GM18858 (cell line): ENCODE measurements at regions not wholly inside any gene's neighbourhood (a gene's known extent, or its start where the extent isn't known, plus 50 kb on each side); places are given as distances from the start of the nearest gene placed in this dataset.

Experiments used
- ATAC-seq: cut with Tn5 transposase; IDR thresholded peaks from one replicate; pipeline ENCODE4 v1.9.1; 2021; ENCODE audit not compliant: unreplicated experiment

DNA sequence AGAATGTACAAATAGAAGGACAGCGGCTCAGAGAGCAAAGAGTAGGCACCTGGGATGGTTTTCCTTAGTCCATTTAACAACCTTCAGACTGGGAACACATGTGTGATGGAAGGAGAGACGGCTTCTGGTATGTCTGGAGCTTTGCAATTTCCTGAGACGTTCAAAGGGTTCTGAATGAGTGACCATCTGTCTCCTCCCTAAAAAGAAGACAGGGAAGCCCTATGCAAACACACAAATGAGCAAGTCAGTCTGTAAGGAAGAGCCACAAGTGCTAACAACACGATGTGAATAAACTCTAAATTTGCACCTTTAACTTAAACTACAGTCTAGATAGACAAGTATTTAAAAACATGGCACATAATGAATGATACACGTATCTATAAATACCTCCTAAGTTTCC is 391.0 kb downstream of the ICE1 start:
- no peak for ATAC-seq

GRCh38 chr5:5810461-5810860 is 388.0 kb downstream of the ICE1 start:
- ATAC-seq = no peak

DNA sequence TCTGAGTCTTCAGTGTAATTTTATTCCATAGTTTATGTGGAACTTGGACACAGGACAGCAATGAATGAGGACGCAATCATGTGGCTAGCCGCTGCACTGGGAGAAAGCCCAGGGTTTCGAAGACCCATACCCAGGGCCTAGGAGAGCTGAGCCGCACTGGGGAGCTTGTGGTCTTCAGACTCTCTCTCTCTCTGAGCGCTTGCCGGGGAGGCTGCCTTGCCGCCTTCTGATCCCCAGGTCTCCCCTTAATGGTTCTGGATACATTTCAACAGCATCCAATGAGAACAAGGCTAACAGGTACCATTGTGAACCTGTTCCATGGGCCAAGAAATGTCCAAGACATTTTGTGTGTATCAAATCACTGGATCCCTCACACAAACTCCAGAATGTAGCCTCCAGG is 383.4 kb downstream of the ICE1 start:
- no peak for ATAC-seq

DNA sequence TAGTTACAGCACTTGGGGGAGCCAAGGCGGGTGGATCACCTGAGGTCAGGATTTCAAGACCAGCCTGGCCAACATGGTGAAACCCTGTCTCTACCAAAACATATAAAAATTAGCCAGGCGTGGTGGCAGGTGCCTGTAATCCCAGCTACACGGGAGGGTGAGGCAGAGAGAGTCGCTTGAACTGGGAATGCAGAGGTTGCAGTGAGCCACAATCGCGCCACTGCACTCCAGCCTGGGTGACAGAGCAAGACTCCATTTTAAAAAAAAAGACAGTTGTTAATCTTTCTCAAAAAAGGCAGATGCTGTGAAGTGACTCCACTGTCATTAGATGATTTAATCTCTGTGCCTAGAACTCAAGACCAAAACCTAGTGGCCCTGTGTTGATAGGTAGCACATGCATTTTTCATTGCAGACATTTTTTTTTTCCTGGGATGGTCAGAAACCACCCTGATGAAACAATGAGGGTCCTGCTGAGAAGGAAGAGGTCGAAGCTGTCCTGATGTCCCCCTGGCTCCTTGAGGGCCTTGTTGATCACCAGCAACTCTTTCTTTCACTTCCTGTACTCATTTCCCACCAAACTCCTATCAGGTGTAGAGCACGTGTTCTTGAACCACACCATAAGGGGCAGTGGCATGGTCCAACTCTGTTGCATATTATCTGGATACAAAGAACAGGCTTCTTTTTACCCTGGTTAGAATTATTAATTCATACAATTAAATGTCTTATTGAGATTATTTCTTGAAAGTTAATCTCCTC is 382.2 kb downstream of the ICE1 start:
- ATAC-seq = no peak

GRCh38 chr5:5800801-5801761 is 378.6 kb downstream of the ICE1 start:
- ATAC-seq = no peak

DNA sequence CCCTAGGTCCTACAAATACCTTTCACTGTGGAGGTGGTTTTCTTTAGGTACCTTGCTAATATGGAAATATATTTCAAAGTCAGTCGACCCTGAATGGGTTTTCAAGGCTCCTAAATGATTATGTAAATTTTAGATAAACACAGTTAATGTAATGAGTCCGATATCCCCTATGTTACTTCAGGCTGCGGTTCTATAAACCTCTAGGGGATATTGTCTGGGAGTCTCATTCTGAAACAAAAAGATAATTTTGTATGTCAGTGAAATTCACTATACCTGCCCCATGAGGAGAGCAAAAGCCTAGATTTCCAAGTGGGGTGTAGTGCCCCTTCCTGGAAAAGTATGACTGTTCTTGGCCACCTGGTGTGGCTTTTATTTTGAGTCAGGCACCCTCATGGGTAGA is 377.3 kb downstream of the ICE1 start:
- no peak for ATAC-seq

GRCh38 chr5:5799229-5799628 is 376.8 kb downstream of the ICE1 start:
- no peak for ATAC-seq

GRCh38 chr5:5798462-5798861 is 376.0 kb downstream of the ICE1 start:
- no peak for ATAC-seq

DNA sequence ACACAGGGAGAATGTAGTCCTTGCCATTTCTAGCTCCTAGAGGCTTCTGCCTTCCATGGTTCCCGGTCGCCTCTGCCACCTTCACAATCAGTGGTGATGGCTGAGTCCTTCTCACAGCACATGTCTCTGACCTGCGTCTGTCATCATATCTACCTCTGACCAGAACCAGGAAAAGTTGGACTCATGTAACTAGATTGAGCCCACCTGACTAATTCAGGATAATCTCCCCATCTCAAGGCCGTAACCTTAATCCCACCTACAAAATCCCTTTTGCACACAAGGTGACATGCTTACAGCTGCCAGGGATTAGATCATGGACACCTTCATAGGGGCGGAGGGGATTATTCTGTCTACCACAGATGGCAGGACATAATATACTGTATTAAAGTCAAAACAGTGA is 375.6 kb downstream of the ICE1 start:
- ATAC-seq = no peak

GRCh38 chr5:5795074-5795771 is 372.7 kb downstream of the ICE1 start:
- ATAC-seq = no peak

DNA sequence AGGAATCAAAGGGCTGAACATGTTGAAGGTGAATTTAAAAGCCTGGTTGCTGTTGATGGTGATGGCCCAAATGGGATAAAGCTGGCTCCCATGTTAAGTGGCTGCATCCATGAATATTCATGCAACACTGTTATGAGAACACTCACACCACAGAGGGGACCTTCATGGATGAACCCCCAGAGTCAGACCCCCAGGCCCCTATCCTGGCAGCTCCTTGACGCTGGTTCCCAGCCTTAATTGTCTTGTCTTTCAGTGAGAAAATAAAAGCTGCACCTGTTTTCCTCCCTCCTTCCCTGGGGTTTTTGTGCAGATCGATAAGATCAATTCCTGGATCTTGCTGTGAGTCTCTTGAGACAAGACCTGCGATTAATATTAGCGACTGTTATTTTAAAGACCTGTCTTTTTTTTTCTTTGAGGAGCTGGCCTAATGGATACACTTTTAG is 371.7 kb downstream of the ICE1 start:
- ATAC-seq = no peak

- ATAC-seq = no peak
Observed at GRCh38 chr5:5793242-5794117, 371.0 kb downstream of the ICE1 start.

GRCh38 chr5:5792106-5792505 is 369.6 kb downstream of the ICE1 start:
- no peak for ATAC-seq

DNA sequence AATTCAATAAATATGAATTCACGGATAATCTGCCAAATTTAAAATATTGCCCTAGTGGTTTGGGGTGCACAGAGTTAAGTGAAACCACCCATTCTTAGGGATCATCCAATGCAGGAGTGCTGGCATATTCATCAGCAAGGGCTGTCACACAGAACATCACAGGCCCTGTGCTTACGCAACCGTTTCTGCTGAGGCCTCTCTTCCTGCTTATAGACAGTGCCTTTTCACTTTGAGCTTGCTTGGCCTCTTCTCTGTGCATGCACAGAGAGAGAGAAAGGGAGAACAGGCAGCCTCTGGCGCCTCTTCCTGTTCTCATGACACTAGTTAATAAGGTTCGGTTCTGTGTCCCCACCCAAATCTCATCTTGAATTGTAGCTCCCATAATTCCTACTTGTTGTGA is 366.3 kb downstream of the ICE1 start:
- no peak for ATAC-seq

DNA sequence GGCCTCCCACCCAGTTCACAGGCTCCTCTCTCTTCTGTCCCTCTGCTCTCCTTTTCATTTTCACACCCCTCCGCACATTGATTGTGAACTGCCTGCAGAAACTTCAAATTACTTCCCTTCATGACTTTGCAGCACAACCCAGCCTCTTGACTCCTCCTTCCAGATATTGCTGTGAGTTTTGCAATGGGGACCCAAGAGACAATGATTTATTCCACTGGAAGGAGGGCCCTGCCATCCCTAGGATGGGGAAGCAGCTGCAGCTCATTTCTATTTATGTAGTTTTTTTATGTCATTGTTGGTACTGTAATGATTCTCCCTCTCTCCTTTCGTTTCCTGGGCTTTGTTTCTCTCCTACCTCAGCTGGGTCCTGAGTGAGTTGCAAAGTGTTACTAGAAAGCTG is 364.9 kb downstream of the ICE1 start:
- no peak for ATAC-seq

- ATAC-seq = no peak
Observed at GRCh38 chr5:5784101-5784500, 361.6 kb downstream of the ICE1 start.

- no peak for ATAC-seq
Observed at GRCh38 chr5:5783021-5783420, 360.5 kb downstream of the ICE1 start.

- ATAC-seq = no peak
Observed at GRCh38 chr5:5782402-5782801, 359.9 kb downstream of the ICE1 start.

DNA sequence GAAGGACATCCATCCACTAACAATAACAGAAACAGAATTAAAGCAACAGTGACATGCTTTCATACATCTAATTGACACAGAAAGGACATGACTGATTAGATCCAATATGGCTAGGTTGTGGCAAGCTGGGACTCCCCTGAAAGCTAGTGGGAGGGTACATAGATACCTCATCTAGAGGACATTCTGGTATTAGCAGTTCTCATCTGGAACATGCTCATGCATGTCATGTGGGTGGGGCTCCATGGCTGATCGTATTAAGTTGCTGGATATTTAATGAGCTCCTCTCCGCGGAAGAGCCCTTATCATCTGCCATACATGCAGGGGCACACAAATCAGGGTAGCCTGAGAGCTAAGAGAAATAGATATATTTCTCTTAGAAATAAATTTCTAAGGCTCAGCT is 358.9 kb downstream of the ICE1 start:
- ATAC-seq = no peak

DNA sequence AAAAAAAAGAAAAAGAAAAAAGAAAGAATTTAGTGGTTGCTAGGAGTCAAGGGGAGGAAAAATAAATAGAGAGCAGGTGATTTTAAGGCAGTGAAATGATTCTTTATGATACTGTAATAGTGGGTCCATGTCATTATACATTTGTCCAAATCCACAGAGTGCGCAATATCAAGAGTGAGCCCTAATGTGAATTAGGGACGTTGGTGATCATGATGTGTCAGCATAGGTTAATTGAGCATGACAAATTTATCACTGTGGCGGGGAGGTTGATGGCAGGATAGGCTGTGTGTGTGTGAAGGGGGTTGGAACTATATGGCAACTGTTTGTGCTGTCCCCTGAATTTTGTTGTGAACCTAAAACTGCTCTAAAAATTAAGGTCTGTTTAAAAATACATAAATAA is 357.8 kb downstream of the ICE1 start:
- ATAC-seq = no peak

DNA sequence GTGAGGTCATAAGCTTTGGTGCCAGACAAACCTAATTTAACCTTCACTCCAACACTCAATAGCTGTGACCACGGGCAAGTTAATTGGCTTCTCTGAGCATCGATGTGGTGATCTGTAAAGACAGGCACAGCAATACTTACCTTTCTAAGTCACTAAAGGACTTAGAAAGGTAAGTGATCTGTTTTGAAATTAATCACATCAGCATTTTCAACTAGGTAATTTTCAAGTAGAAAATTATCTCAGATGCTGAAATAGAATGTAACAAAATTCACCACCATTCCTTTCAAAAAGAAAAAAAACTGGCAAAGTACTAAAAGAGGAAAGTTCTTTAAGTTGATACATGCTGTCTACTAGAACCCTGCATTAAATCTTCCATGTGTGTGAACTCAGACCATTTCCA is 354.5 kb downstream of the ICE1 start:
- ATAC-seq = no peak
